A549 (cell line): ENCODE measurements at regions not wholly inside any gene's neighbourhood (a gene's known extent, or its start where the extent isn't known, plus 50 kb on each side); places are given as distances from the start of the nearest gene placed in this dataset.

ENCODE experiments used
- ATAC-seq, 2 experiments: fragments of 200-7000 bp in 1 of 2; fragments of >200 bp in 1 of 2; cut with Nextera tagmentation in 1 of 2; cut with Tn5 transposase in 1 of 2; 3 replicates each; pipeline versions ENCODE4 v1.8.0 to v1.9.1; 2018 to 2020; ENCODE audit warnings: mild to moderate bottlenecking in 1 of 2, moderate library complexity in 1 of 2
- CTCF ChIA-PET: fragments of 300-600 bp; sonication (Branson Sonifier 250); formaldehyde crosslinking; extraction: SDS; loops from one replicate; lab custom pipeline; 2021; ENCODE audit warnings: antibody characterized with exemption, inconsistent platforms; lab: Yijun Ruan, JAX
- POLR2A ChIA-PET: fragments of 350-600 bp; formaldehyde crosslinking; extraction: SDS; loops from one replicate; lab custom pipeline; 2021; ENCODE audit warnings: antibody characterized with exemption, inconsistent platforms; lab: Yijun Ruan, JAX
- DNase-seq, 2 experiments: peaks; one replicate each; pipeline versions ENCODE4 v3.0.0 to v3.0.0-alpha.2; 2011 to 2016; ENCODE audit warnings: low read depth in 1 of 2, low spot score in 1 of 2
- FAIRE-seq: peaks from 2 replicates; lab custom pipeline; 2011; peaks lifted over from hg19 to GRCh38; lab: Jason Lieb, UNC
- H3K27ac ChIP-seq, 2 experiments: fragments of >200 bp; sonication (Bioruptor Twin); formaldehyde crosslinking; 3 replicates each; pipeline ENCODE4 v1.5.1; 2016 to 2017
- H3K4me1 ChIP-seq: fragments of >200 bp; sonication (Bioruptor Twin); formaldehyde crosslinking; 3 replicates; pipeline ENCODE4 v1.6.1; 2016
- H3K4me2 ChIP-seq: fragments of >200 bp; sonication (Bioruptor Twin); formaldehyde crosslinking; 3 replicates; pipeline ENCODE4 v1.6.1; 2016
- H3K4me3 ChIP-seq: fragments of >200 bp; sonication (Bioruptor Twin); formaldehyde crosslinking; 3 replicates; pipeline ENCODE4 v1.5.1; 2016
- H3K9me3 ChIP-seq: fragments of >200 bp; sonication (Bioruptor Twin); formaldehyde crosslinking; 3 replicates; pipeline ENCODE4 v1.6.1; 2016
- ATOH8 ChIP-seq: fragments of 250-450 bp; sonication (Bioruptor Pico); IDR thresholded peaks from 2 replicates; pipeline ENCODE4 v1.5.0; 2020; ENCODE audit warnings: low read depth, mild to moderate bottlenecking, moderate library complexity
- BCL3 ChIP-seq: fragments of >200 bp; sonication (Bioruptor Twin); formaldehyde crosslinking; IDR thresholded peaks from 3 replicates; pipeline ENCODE4 v1.6.1; 2016
- ESRRA ChIP-seq: fragments of 150-350 bp; IDR thresholded peaks from 2 replicates; pipeline ENCODE4 v1.6.1; 2014; ENCODE audit warnings: mild to moderate bottlenecking, low read length, borderline replicate concordance
- GATA3 ChIP-seq: IDR thresholded peaks from 2 replicates; pipeline ENCODE4 v1.6.1; 2012; ENCODE audit warnings: borderline replicate concordance
- HEYL ChIP-seq: fragments of 250-450 bp; sonication (Bioruptor Pico); IDR thresholded peaks from 2 replicates; pipeline ENCODE4 v1.8.0; 2021; ENCODE audit warnings: mild to moderate bottlenecking, moderate library complexity
- HMGXB4 ChIP-seq: fragments of 250-450 bp; sonication (Bioruptor Pico); IDR thresholded peaks from 2 replicates; pipeline ENCODE4 v1.5.0; 2021; ENCODE audit warnings: mild to moderate bottlenecking, moderate library complexity, borderline replicate concordance
- JUN ChIP-seq, 2 experiments: fragments of >200 bp; sonication (Bioruptor Twin); formaldehyde crosslinking; IDR thresholded peaks; 2 replicates in 1 of 2; 3 replicates in 1 of 2; pipeline ENCODE4 v1.6.1; 2016 to 2017
- MAFK ChIP-seq: fragments of 450-650 bp; IDR thresholded peaks from 2 replicates; pipeline ENCODE4 v1.6.1; 2014; ENCODE audit not compliant: partially characterized antibody
- REST ChIP-seq: fragments of 200-600 bp; sonication (generic); IDR thresholded peaks from 2 replicates; pipeline ENCODE4 v1.6.1; 2016; ENCODE audit warnings: antibody characterized with exemption, mild to moderate bottlenecking, moderate library complexity
- RNF2 ChIP-seq: fragments of 200-600 bp; sonication (generic); IDR thresholded peaks from 2 replicates; pipeline ENCODE4 v1.6.1; 2016; ENCODE audit warnings: low read depth, mild to moderate bottlenecking, antibody characterized with exemption, moderate library complexity, borderline replicate concordance
- SREBF2 ChIP-seq: fragments of 450-650 bp; IDR thresholded peaks from 2 replicates; pipeline ENCODE4 v1.6.1; 2014; ENCODE audit warnings: mild to moderate bottlenecking, moderate library complexity
- TFCP2L1 ChIP-seq: fragments of 250-450 bp; sonication (Bioruptor Pico); IDR thresholded peaks from 2 replicates; pipeline ENCODE4 v1.5.0; 2021; ENCODE audit warnings: mild to moderate bottlenecking
- ZC3H11A ChIP-seq: fragments of 450-650 bp; IDR thresholded peaks from 2 replicates; pipeline ENCODE4 v1.6.1; 2014; ENCODE audit warnings: antibody characterized with exemption, mild to moderate bottlenecking
- WGBS: methylation state at CpG from one replicate; pipeline ENCODE4 v1.1.6; 2017; ENCODE audit errors: missing lambda C conversion rate; 5-methylcytosine and 5-hydroxymethylcytosine counted together

GRCh38 chr20:48208176-48208575, 422.9 kb upstream of the SULF2 start (continued):
- TF ChIP-seq REST (no peak), TFCP2L1 (CRISPR knock-in tag) (no peak), HEYL (no peak), JUN (IDR thresholded peaks at IDR 0.05) (no peak), ATOH8 (CRISPR knock-in tag) (no peak), HMGXB4 (CRISPR knock-in tag) (no peak), BCL3 (no peak)

DNA sequence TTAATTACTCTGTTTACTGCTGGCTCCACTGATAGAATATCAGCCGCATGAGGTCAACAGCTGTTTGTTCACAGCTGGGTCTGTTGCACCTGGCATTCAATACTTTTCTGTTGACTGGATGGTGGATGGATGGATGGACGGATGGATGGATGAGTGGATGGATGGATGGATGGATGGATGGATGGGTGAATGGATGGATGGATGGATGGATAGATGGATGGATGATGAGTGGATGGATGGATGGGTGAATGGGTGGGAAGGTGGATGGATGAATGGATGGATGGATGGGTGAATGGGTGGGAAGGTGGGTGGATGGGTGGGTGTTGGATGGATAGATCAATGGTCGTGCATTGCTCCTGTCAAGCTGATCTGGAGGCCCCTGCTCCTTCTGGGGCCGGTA, 422.2 kb upstream of the SULF2 start:
- Histone ChIP-seq H3K4me2 (no peak overlapping the region), H3K9me3 (no peaks in the 10 kb centered on the region), H3K27ac (no peak overlapping the region), H3K4me3 (no peak overlapping the region), H3K4me1 (no peaks in the 10 kb centered on the region)
- ATAC-seq (no peak), FAIRE-seq (no peak), DNase-seq (no peak)
- ChIA-PET CTCF (interaction anchor here (1.2 to 1.5 kb wide), 2 partner anchors 413 to 421 kb away, joined by 3 read pairs; no protein-coding TSS in a partner anchor), POLR2A (no interaction called here)
- 46% methylated on average over 4 of the region's 4 CpGs for WGBS
- TF ChIP-seq ZC3H11A (no peak), RNF2 (no peak), JUN (IDR thresholded peaks at IDR 0.05) (no peak)

DNA sequence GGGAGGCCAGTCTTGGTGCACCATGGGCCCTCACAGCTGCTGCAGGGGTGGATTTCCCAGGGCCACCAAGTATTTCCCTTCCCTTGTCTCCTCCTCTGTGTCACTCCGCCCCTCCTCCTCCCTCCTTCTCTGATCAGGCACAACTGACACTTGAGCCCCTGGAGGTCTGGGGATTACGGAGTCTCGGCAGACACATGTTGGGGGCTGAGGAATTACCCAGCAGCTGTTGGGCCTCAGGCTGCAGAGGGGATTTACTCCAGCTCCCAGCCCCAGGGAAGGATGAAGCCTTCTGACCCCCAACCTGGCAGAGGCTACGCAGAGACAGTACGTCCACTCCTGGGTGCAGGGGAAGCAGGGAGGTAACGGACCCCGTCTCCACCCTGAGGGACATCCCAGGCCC, 420.5 kb upstream of the SULF2 start:
- 71% methylated on average over 7 of the region's 7 CpGs for WGBS
- Histone ChIP-seq H3K27ac (no peak overlapping the region), H3K9me3 (no peaks in the 10 kb centered on the region), H3K4me2 (no peak overlapping the region), H3K4me3 (no peak overlapping the region), H3K4me1 (no peaks in the 10 kb centered on the region)
- TF ChIP-seq BCL3, result no peak
- TF ChIP-seq ESRRA, result no peak
- TF ChIP-seq JUN (IDR thresholded peaks at IDR 0.05), result no peak
- no peak for TF ChIP-seq GATA3
- TF ChIP-seq MAFK, result no peak
- TF ChIP-seq TFCP2L1 (CRISPR knock-in tag), result no peak
- TF ChIP-seq SREBF2, result no peak
- CTCF ChIA-PET, result no interaction called here
- DNase-seq, result no peak
- no peak for FAIRE-seq
- no peak for ATAC-seq
- POLR2A ChIA-PET, result no interaction called here
